ENCODE measurements at regions not wholly inside any gene's neighbourhood (a gene's known extent, or its start where the extent isn't known, plus 50 kb on each side); places are given as distances from the start of the nearest gene placed in this dataset.

- TF ChIP-seq CTCF (IDR thresholded peaks at IDR 0.05; ENCODE audit: low read depth, low read length): no peak
- no peak for TF ChIP-seq POLR2A (IDR thresholded peaks at IDR 0.05; ENCODE audit: extremely low read depth, insufficient read length)
Measured at GRCh38 chr17:27157898-27158297, 136.0 kb upstream of the WSB1 start.

All from NB4 (cell line).